WTC11 (cell line): ENCODE measurements at regions not wholly inside any gene's neighbourhood (a gene's known extent, or its start where the extent isn't known, plus 50 kb on each side); places are given as distances from the start of the nearest gene placed in this dataset.

Experiments
- ATAC-seq: fragments of 200-7000 bp; cut with Tn5 transposase; 2 replicates; pipeline ENCODE4 v1.10.0; 2021; ENCODE audit warnings: mild to moderate bottlenecking, moderate library complexity
- CTCF ChIA-PET: fragments of 300-600 bp; sonication (Branson Sonifier 250); formaldehyde crosslinking; loops from one replicate; lab custom pipeline; 2021; ENCODE audit warnings: antibody characterized with exemption; lab: Charles Lee
- POLR2A ChIA-PET: fragments of 350-600 bp; sonication (Branson Sonifier 250); formaldehyde crosslinking; loops from one replicate; lab custom pipeline; 2021; ENCODE audit warnings: antibody characterized with exemption; lab: Charles Lee
- DNase-seq: peaks from one replicate; pipeline ENCODE4 v3.0.0; 2021; ENCODE audit warnings: low spot score
- H3K27ac Mint-ChIP-seq: 2 replicates; pipeline ENCODE4 v1.8.0; 2021; ENCODE audit warnings: mixed read lengths
- H3K27me3 Mint-ChIP-seq: 2 replicates; pipeline ENCODE4 v1.8.0; 2021; ENCODE audit warnings: low read depth, mild to moderate bottlenecking, moderate library complexity, mixed read lengths
- H3K36me3 Mint-ChIP-seq: 2 replicates; pipeline ENCODE4 v1.8.0; 2021; ENCODE audit warnings: mixed read lengths
- H3K4me1 Mint-ChIP-seq: 2 replicates; pipeline ENCODE4 v1.8.0; 2022; ENCODE audit warnings: mixed read lengths
- H3K4me3 Mint-ChIP-seq: 2 replicates; pipeline ENCODE4 v1.8.0; 2021; ENCODE audit warnings: mild to moderate bottlenecking, moderate library complexity, mixed read lengths
- H3K9me3 Mint-ChIP-seq: 2 replicates; pipeline ENCODE4 v1.8.0; 2021; ENCODE audit warnings: mixed read lengths
- AFF4 ChIP-seq: sonication (generic); formaldehyde crosslinking; IDR thresholded peaks from 2 replicates; pipeline ENCODE4 v1.8.1; 2023; ENCODE audit warnings: mild to moderate bottlenecking, missing genetic modification reagents, borderline replicate concordance
- ETV6 ChIP-seq: sonication (generic); formaldehyde crosslinking; IDR thresholded peaks from 2 replicates; pipeline ENCODE4 v1.8.1; 2022; ENCODE audit warnings: mild to moderate bottlenecking, missing genetic modification reagents
- FOXP1 ChIP-seq: sonication (generic); formaldehyde crosslinking; IDR thresholded peaks from 2 replicates; pipeline ENCODE4 v1.8.0; 2022; ENCODE audit warnings: missing genetic modification reagents, mild to moderate bottlenecking, moderate library complexity, borderline replicate concordance
- HMGA2 ChIP-seq: fragments of 250-450 bp; sonication (Bioruptor Pico); IDR thresholded peaks from 2 replicates; pipeline ENCODE4 v1.4.0; 2021; ENCODE audit warnings: mild to moderate bottlenecking, moderate library complexity
- HMGXB4 ChIP-seq: sonication (generic); formaldehyde crosslinking; IDR thresholded peaks from 2 replicates; pipeline ENCODE4 v1.8.1; 2023; ENCODE audit warnings: mild to moderate bottlenecking, moderate library complexity, missing genetic modification reagents
- MXD4 ChIP-seq: fragments of 250-450 bp; sonication (Bioruptor Pico); IDR thresholded peaks from 2 replicates; pipeline ENCODE4 v1.8.0; 2021; ENCODE audit warnings: mild to moderate bottlenecking, moderate library complexity, borderline replicate concordance
- MYBL2 ChIP-seq: sonication (generic); formaldehyde crosslinking; IDR thresholded peaks from 2 replicates; pipeline ENCODE4 v1.8.1; 2023; ENCODE audit warnings: mild to moderate bottlenecking, moderate library complexity, missing genetic modification reagents
- NR1H2 ChIP-seq: sonication (generic); formaldehyde crosslinking; IDR thresholded peaks from 2 replicates; pipeline ENCODE4 v1.9.0; 2021; ENCODE audit warnings: mild to moderate bottlenecking, moderate library complexity, missing genetic modification reagents
- OVOL2 ChIP-seq: fragments of 250-450 bp; sonication (Bioruptor Pico); IDR thresholded peaks from 2 replicates; pipeline ENCODE4 v1.9.0; 2021; ENCODE audit warnings: mild to moderate bottlenecking, borderline replicate concordance
- TCF7 ChIP-seq: sonication (generic); formaldehyde crosslinking; IDR thresholded peaks from 2 replicates; pipeline ENCODE4 v1.8.0; 2022; ENCODE audit warnings: mild to moderate bottlenecking, low read depth, missing genetic modification reagents, moderate library complexity
- TEAD1 ChIP-seq: sonication (generic); formaldehyde crosslinking; IDR thresholded peaks from 2 replicates; pipeline ENCODE4 v1.8.0; 2022; ENCODE audit warnings: mild to moderate bottlenecking, missing genetic modification reagents
- ZNF138 ChIP-seq: sonication (generic); formaldehyde crosslinking; conservative IDR thresholded peaks from 2 replicates; pipeline ENCODE4 v1.8.1; 2022; ENCODE audit warnings: mild to moderate bottlenecking, moderate library complexity, missing genetic modification reagents
- ZNF396 ChIP-seq: fragments of 250-450 bp; sonication (Bioruptor Pico); IDR thresholded peaks from 2 replicates; pipeline ENCODE4 v1.8.0; 2021; ENCODE audit warnings: mild to moderate bottlenecking, moderate library complexity, borderline replicate concordance
- ZNF671 ChIP-seq: fragments of 250-450 bp; sonication (Bioruptor Pico); IDR thresholded peaks from 2 replicates; pipeline ENCODE4 v1.8.0; 2021; ENCODE audit warnings: mild to moderate bottlenecking
- TF ChIP-seq, protein P1 (sequence below): fragments of 250-450 bp; sonication (Bioruptor Pico); IDR thresholded peaks from 2 replicates; pipeline ENCODE4 v1.8.0; 2021; ENCODE audit warnings: mild to moderate bottlenecking
- TF ChIP-seq, protein P2 (sequence below): sonication (generic); formaldehyde crosslinking; conservative IDR thresholded peaks from 2 replicates; pipeline ENCODE4 v1.8.1; 2022; ENCODE audit warnings: mild to moderate bottlenecking, missing genetic modification reagents
- TF ChIP-seq, protein P3 (sequence below): sonication (generic); formaldehyde crosslinking; IDR thresholded peaks from 2 replicates; pipeline ENCODE4 v1.8.1; 2023; ENCODE audit warnings: mild to moderate bottlenecking, missing genetic modification reagents

DNA sequence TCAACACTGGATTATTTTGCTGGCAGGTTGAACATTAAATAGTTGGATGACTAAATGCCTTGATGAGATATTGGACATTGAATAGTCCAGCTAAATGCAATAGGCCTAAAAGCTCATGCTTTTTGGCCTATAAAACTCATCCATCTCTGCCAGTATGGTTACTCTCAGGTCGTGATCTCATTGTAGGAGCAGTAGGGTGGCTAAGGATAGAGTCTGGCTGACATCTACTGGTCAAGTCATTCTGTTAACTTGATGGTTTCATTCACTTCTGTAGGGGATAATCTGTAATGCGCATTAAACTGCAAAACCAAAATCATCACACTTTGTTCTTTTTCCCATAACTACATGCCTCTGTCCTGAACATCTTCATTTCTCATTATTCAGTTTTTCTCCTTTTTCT lies 227.0 kb downstream of the DKK2 start (continued):
- no peak for TF ChIP-seq NR1H2 (CRISPR knock-in tag)
- TF ChIP-seq, protein P1, sequence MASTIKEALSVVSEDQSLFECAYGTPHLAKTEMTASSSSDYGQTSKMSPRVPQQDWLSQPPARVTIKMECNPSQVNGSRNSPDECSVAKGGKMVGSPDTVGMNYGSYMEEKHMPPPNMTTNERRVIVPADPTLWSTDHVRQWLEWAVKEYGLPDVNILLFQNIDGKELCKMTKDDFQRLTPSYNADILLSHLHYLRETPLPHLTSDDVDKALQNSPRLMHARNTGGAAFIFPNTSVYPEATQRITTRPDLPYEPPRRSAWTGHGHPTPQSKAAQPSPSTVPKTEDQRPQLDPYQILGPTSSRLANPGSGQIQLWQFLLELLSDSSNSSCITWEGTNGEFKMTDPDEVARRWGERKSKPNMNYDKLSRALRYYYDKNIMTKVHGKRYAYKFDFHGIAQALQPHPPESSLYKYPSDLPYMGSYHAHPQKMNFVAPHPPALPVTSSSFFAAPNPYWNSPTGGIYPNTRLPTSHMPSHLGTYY (CRISPR knock-in tag), result no peak
- TF ChIP-seq OVOL2 (CRISPR knock-in tag), result no peak
- no peak for TF ChIP-seq TCF7 (CRISPR knock-in tag)
- TF ChIP-seq FOXP1 (CRISPR knock-in tag), result no peak

- no peaks in the 10 kb centered on the region for H3K4me1 Mint-ChIP-seq
- ChIA-PET CTCF (no interaction called here), POLR2A (no interaction called here)
- H3K27ac Mint-ChIP-seq, result no peak overlapping the region
- H3K36me3 Mint-ChIP-seq, result no peaks in the 10 kb centered on the region
- ATAC-seq (no peak), DNase-seq (no peak)
- no peaks in the 10 kb centered on the region for H3K9me3 Mint-ChIP-seq
- no peaks in the 10 kb centered on the region for H3K27me3 Mint-ChIP-seq
- H3K4me3 Mint-ChIP-seq, result no peak overlapping the region
- TF ChIP-seq ZNF671 (CRISPR knock-in tag), result no peak
Observed at GRCh38 chr4:106806158-106806797, 229.8 kb downstream of the DKK2 start.

- CTCF ChIA-PET, result no interaction called here
Observed at GRCh38 chr4:106803083-106803482, 233.0 kb downstream of the DKK2 start.

GRCh38 chr4:106801386-106801785 lies 234.7 kb downstream of the DKK2 start:
- DNase-seq (no peak), ATAC-seq (no peak)
- Mint-ChIP-seq H3K27me3 (no peaks in the 10 kb centered on the region), H3K4me1 (no peaks in the 10 kb centered on the region), H3K9me3 (no peaks in the 10 kb centered on the region), H3K4me3 (no peak overlapping the region), H3K27ac (no peak overlapping the region), H3K36me3 (no peaks in the 10 kb centered on the region)
- ChIA-PET POLR2A (no interaction called here), CTCF (no interaction called here)
- TF ChIP-seq MYBL2 (no peak), OVOL2 (CRISPR knock-in tag) (no peak), HMGXB4 (CRISPR knock-in tag) (no peak), ZNF396 (CRISPR knock-in tag) (no peak), TEAD1 (CRISPR knock-in tag) (no peak)
- TF ChIP-seq, protein P2, sequence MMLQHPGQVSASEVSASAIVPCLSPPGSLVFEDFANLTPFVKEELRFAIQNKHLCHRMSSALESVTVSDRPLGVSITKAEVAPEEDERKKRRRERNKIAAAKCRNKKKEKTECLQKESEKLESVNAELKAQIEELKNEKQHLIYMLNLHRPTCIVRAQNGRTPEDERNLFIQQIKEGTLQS, result no peak
- TF ChIP-seq, protein P3, sequence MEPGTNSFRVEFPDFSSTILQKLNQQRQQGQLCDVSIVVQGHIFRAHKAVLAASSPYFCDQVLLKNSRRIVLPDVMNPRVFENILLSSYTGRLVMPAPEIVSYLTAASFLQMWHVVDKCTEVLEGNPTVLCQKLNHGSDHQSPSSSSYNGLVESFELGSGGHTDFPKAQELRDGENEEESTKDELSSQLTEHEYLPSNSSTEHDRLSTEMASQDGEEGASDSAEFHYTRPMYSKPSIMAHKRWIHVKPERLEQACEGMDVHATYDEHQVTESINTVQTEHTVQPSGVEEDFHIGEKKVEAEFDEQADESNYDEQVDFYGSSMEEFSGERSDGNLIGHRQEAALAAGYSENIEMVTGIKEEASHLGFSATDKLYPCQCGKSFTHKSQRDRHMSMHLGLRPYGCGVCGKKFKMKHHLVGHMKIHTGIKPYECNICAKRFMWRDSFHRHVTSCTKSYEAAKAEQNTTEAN (CRISPR knock-in tag), result no peak

More at GRCh38 chr4:106803083-106803482, 233.0 kb downstream of the DKK2 start:
- no peaks in the 10 kb centered on the region for H3K27me3 Mint-ChIP-seq
- no peak for TF ChIP-seq MYBL2
- no peak for TF ChIP-seq ZNF138 (CRISPR knock-in tag)
- TF ChIP-seq ETV6 (CRISPR knock-in tag), result no peak
- TF ChIP-seq AFF4 (CRISPR knock-in tag), result no peak
- TF ChIP-seq HMGA2 (CRISPR knock-in tag), result no peak
- TF ChIP-seq TEAD1 (CRISPR knock-in tag), result no peak
- TF ChIP-seq MXD4 (CRISPR knock-in tag), result no peak
- ATAC-seq, result no peak
- H3K4me3 Mint-ChIP-seq, result no peak overlapping the region
- H3K36me3 Mint-ChIP-seq, result no peaks in the 10 kb centered on the region
- H3K27ac Mint-ChIP-seq, result no peak overlapping the region
- no peaks in the 10 kb centered on the region for H3K9me3 Mint-ChIP-seq
- POLR2A ChIA-PET, result no interaction called here
- no peak for DNase-seq
- H3K4me1 Mint-ChIP-seq, result no peaks in the 10 kb centered on the region
